ENCODE measurements at regions not wholly inside any gene's neighbourhood (a gene's known extent, or its start where the extent isn't known, plus 50 kb on each side); places are given as distances from the start of the nearest gene placed in this dataset.

DNA sequence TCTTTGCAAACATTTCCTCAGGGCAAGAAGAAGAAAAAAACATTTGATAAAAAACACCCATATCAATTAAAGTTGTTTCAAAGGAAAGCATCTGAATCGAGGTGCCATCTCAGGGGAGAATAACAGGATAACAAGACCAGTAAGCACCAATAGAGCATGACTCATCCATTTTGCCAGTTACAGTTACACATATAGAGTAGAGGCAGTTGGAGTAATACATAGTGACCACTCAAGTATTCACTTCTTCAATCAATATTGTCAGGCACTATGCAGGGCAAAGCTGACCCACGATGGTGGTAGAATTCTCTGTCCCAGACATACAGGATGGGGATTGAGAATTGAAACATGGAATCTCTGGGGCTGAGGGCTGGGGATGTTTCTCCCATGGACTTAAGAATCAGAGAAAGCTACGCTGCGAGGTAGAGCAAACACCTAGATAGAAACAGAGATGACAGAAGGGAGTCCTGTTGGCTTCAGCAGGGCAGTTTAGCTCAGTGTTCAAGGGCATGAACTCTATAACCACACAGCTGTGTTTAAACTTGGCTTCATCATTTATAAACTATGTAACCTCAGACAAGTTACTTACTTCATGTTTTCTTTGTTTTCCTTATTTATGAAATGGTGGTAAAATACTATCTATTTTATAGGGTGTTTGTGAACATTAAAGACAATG lies 186.4 kb upstream of the NANOGP8 start:
- Histone ChIP-seq H3K27ac (ENCODE audit: extremely low read depth, low read depth, low read length) (no peak overlapping the region), H3K79me2 (ENCODE audit: control insufficient read depth, insufficient read depth, low read length) (no peaks in the 10 kb centered on the region), H3K27me3 (ENCODE audit: control insufficient read depth in 2 of 2, insufficient read depth in 2 of 2, low read length in 2 of 2) (no peaks in the 10 kb centered on the region), H3K4me1 (replicated peaks in 1 of 2; ENCODE audit: control insufficient read depth in 2 of 2, insufficient read depth in 2 of 2, low read length in 2 of 2) (no peaks in the 10 kb centered on the region; a peak in 1 of 5 replicates), H4K20me1 (replicated peaks; ENCODE audit: control insufficient read depth, insufficient read depth, low read length) (no peaks in the 10 kb centered on the region), H3K36me3 (ENCODE audit: control insufficient read depth, insufficient read depth, low read length) (no peaks in the 10 kb centered on the region; the same call in 2 of the 3 replicates), H3K9me3 (replicated peaks; ENCODE audit: control insufficient read depth, insufficient read depth, low read depth, low read length) (0 out of 2 replicates have a peak, but pooled peaks cover 2% of the 10 kb centered on the region), H3K4me2 (ENCODE audit: insufficient read depth, low read length) (no peak overlapping the region), H2AFZ (ENCODE audit: low read depth, low read length) (peak overlapping the region; percentile 59; the same call in 1 of the 2 replicates), H3K9ac (ENCODE audit: insufficient read depth in 1 of 2, low read depth in 2 of 2, low read length in 2 of 2) (no peak overlapping the region), H3K9me1 (ENCODE audit: control insufficient read depth, insufficient read depth, low read length) (no peaks in the 10 kb centered on the region), H3K4me3 (no peak overlapping the region)
- POLR2A ChIA-PET, result interaction anchor here (1.0 kb wide), 2 partner anchors 12 to 129 kb away, joined by 3 to 4 read pairs; no protein-coding TSS in a partner anchor
- intact Hi-C loops (cut with micrococcal nuclease), result no loop called here
- 22% methylated on average over 4 of the region's 4 CpGs for WGBS (ENCODE audit: insufficient coverage, low coverage, missing lambda C conversion rate)
- DNase-seq (ENCODE audit: extremely low read depth in 1 of 4, low spot score in 3 of 4) (no peak), ATAC-seq (no peak), FAIRE-seq (no peak)
- in situ Hi-C loops (cut with MboI), result no loop called here
- CTCF ChIA-PET (ENCODE audit: low intra/inter-chr PET ratio), result no interaction called here
- BruUV-seq (replicated peaks), result no TSS peak
- no peak for TF ChIP-seq PREB (CRISPR knock-in tag; IDR thresholded peaks at IDR 0.05)
- peak; percentile 34; the same call in 1 of the 2 replicates for TF ChIP-seq MAFG (tag; conservative IDR thresholded peaks at IDR 0.05)
- TF ChIP-seq, protein P1, sequence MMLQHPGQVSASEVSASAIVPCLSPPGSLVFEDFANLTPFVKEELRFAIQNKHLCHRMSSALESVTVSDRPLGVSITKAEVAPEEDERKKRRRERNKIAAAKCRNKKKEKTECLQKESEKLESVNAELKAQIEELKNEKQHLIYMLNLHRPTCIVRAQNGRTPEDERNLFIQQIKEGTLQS (IDR thresholded peaks at IDR 0.05), result peak; percentile 52
- TF ChIP-seq, protein P1 (CRISPR knock-in tag; conservative IDR thresholded peaks at IDR 0.05), result no peak
- TF ChIP-seq, protein P2, sequence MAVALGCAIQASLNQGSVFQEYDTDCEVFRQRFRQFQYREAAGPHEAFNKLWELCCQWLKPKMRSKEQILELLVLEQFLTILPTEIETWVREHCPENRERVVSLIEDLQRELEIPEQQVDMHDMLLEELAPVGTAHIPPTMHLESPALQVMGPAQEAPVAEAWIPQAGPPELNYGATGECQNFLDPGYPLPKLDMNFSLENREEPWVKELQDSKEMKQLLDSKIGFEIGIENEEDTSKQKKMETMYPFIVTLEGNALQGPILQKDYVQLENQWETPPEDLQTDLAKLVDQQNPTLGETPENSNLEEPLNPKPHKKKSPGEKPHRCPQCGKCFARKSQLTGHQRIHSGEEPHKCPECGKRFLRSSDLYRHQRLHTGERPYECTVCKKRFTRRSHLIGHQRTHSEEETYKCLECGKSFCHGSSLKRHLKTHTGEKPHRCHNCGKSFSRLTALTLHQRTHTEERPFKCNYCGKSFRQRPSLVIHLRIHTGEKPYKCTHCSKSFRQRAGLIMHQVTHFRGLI (CRISPR knock-in tag; IDR thresholded peaks at IDR 0.05), result no peak
- TF ChIP-seq, protein P3, sequence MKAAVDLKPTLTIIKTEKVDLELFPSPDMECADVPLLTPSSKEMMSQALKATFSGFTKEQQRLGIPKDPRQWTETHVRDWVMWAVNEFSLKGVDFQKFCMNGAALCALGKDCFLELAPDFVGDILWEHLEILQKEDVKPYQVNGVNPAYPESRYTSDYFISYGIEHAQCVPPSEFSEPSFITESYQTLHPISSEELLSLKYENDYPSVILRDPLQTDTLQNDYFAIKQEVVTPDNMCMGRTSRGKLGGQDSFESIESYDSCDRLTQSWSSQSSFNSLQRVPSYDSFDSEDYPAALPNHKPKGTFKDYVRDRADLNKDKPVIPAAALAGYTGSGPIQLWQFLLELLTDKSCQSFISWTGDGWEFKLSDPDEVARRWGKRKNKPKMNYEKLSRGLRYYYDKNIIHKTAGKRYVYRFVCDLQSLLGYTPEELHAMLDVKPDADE (conservative IDR thresholded peaks at IDR 0.05; ENCODE audit: control insufficient read depth, low read depth, low read length), result no peak
- no peak for TF ChIP-seq RBM34 (IDR thresholded peaks at IDR 0.05; ENCODE audit: borderline replicate concordance, insufficient read depth, low read length)
- no peak for TF ChIP-seq TAF7 (tag; IDR thresholded peaks at IDR 0.05)
- TF ChIP-seq RFX5 (IDR thresholded peaks at IDR 0.05; ENCODE audit: low read depth, low read length), result no peak
- peak; percentile 38 for TF ChIP-seq NFE2 (IDR thresholded peaks at IDR 0.05; ENCODE audit: low read depth)
- TF ChIP-seq CBFA2T3 (IDR thresholded peaks at IDR 0.05), result no peak
